ENCODE measurements at regions not wholly inside any gene's neighbourhood (a gene's known extent, or its start where the extent isn't known, plus 50 kb on each side); places are given as distances from the start of the nearest gene placed in this dataset.

GRCh38 chr16:51907680-51908079, 639.3 kb downstream of the TOX3 start:
- DNase-seq (ENCODE audit: low read depth in 2 of 2): no peak
- TF ChIP-seq CTCF (IDR thresholded peaks at IDR 0.05; ENCODE audit: low read depth, low read length): no peak
- no peak overlapping the region for H3K4me3 ChIP-seq (replicated peaks in 1 of 2; ENCODE audit: low read depth in 2 of 2, low read length in 2 of 2)

GRCh38 chr16:51900221-51900780, 646.6 kb downstream of the TOX3 start:
- DNase-seq (ENCODE audit: low read depth in 2 of 2): no peak

GRCh38 chr16:51898872-51899271, 648.1 kb downstream of the TOX3 start:
- DNase-seq (ENCODE audit: low read depth in 2 of 2): peak; percentile 7 to 52
- TF ChIP-seq CTCF (IDR thresholded peaks at IDR 0.05; ENCODE audit: low read depth, low read length): no peak
- H3K4me3 ChIP-seq (replicated peaks in 1 of 2; ENCODE audit: low read depth in 2 of 2, low read length in 2 of 2): no peak overlapping the region

More at GRCh38 chr16:51900221-51900780, 646.6 kb downstream of the TOX3 start:
- H3K4me3 ChIP-seq (replicated peaks in 1 of 2; ENCODE audit: low read depth in 2 of 2, low read length in 2 of 2): no peak overlapping the region
- no peak for TF ChIP-seq CTCF (IDR thresholded peaks at IDR 0.05; ENCODE audit: low read depth, low read length)

GRCh38 chr16:51896013-51896412, 650.9 kb downstream of the TOX3 start:
- DNase-seq (ENCODE audit: low read depth in 2 of 2): no peak
- no peak for TF ChIP-seq CTCF (IDR thresholded peaks at IDR 0.05; ENCODE audit: low read depth, low read length)
- H3K4me3 ChIP-seq (replicated peaks in 1 of 2; ENCODE audit: low read depth in 2 of 2, low read length in 2 of 2): no peak overlapping the region

GRCh38 chr16:51892293-51893007, 654.5 kb downstream of the TOX3 start:
- no peak for TF ChIP-seq CTCF (IDR thresholded peaks at IDR 0.05; ENCODE audit: low read depth, low read length)
- no peak overlapping the region for H3K4me3 ChIP-seq (replicated peaks in 1 of 2; ENCODE audit: low read depth in 2 of 2, low read length in 2 of 2)
- DNase-seq (ENCODE audit: low read depth in 2 of 2): no peak

- DNase-seq (ENCODE audit: low read depth in 2 of 2): no peak
- TF ChIP-seq CTCF (IDR thresholded peaks at IDR 0.05; ENCODE audit: low read depth, low read length): no peak
- H3K4me3 ChIP-seq (replicated peaks in 1 of 2; ENCODE audit: low read depth in 2 of 2, low read length in 2 of 2): no peak overlapping the region
Measured at GRCh38 chr16:51888534-51888933, 658.4 kb downstream of the TOX3 start.

Measured in cardiac fibroblast (primary cell).